ENCODE measurements at regions not wholly inside any gene's neighbourhood (a gene's known extent, or its start where the extent isn't known, plus 50 kb on each side); places are given as distances from the start of the nearest gene placed in this dataset.
"Not testable (repeated sequence)": the region's sequence is repeated elsewhere in the genome, so short reads cannot be mapped to it uniquely, and the experiment has no call there.

- DNase-seq = no peak
These were observed 76.3 kb upstream of the IGLL5 start for GRCh38 chr22:22811016-22812009.

DNA sequence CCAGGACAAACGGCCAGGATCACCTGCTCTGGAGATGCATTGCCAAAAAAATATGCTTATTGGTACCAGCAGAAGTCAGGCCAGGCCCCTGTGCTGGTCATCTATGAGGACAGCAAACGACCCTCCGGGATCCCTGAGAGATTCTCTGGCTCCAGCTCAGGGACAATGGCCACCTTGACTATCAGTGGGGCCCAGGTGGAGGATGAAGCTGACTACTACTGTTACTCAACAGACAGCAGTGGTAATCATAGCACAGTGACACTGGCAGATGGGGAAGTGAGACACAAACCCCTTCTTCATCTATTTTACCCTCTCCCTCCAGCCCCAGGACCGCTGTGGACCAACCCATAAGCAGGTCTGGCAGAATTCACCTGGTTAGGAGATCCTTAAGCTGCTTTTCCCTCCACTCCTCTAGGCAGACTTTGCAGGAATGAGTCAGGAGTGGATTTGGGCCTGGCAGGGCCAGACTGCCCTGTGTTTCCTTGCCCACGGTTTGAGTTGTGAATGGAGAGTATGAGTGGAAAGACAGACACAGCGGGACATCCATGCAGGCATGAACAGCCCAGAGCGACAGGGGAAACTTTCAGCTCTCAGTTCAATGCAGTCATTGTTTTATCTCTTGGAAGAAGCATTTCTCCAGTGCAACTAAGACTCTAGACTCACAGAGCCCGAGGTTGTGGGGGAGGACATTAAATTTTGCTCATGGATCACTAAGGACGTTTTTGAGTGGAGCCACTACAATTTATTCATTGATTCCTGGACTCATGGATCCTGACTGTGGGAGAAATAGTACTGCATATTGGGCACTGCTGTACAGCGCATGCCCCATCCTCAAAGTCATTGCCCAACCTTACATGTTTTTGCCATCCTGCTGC is 75.3 kb upstream of the IGLL5 start:
- no peak for DNase-seq

DNA sequence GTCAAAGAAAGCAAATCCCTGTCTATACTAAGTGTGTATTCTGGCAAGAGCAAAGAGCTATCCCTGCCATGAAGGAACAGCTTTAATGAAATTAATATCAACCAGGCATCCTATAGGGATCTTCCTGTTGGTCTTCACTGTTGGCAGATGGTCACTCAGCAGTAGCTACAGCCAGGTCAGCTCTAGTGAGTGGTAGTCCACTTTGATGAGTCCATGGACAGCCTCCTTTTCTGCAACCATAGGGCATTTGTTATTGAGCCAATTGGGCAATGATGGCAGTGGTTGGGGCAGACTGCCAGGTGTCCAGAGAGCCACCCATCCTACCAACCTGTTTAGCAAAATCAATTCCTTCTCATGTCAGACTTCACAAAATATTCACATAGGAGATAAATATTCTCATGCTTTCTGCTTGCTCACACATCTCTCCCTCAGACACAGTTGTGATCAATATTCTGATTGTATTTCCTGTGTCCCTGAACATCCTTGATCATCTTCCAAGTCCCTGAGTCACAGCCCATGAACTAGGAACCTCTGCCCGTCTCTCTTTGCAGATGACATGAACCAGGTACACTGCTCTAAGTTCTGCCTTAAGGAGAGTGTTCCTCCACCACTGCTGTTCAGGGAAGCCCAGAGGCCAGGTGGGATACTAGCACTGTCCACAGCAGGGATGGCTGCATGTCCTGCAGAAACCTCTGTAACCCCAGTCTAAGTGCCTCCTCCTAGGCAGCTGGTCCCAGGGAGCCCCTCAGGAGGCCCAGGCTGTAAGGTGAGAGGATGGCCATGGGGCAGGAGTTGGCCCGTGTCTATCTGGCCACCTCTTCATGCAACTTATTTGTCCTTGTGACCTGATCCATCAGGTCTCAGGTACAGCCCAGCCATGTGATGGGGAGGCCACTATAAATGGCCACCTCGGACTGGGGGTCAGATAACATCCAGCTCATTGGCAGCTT is 74.2 kb upstream of the IGLL5 start:
- no peak for DNase-seq

DNA sequence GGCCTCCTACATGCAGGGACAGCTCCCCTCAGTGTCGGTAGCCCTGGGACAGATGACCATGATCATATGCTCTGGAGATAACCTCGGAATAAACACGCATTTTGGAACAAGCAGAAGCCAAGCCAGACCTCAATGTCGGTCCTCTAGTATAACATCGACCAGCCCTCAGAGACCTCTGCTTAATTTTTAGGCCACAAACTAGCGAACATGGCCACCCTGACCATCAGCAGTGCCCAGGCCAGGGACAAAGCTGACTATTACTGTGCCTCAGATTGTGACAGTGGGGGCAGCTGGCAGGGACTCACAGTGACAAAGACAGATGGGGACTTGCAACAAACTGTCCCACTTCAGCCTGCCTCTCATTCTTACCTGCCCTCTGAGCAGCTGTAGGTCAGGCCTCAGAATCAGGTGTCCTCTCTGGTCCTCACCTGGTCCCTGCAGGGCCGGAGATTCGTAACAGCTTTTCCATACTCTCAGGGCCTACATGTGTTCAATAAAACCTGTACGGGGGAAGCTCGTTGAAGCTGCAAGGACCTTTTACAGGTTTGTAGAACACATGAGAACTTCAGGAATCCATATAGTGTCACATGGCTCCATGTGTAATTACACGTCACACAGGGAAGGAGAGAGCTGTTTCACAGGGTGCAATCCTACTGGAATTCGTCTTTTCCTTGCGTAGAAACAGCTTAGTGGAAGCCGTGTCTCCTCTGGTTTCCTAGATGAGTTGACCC is 72.8 kb upstream of the IGLL5 start:
- no peak for DNase-seq

- no peak for DNase-seq
These were observed 72.0 kb upstream of the IGLL5 start for GRCh38 chr22:22815397-22816170.

DNA sequence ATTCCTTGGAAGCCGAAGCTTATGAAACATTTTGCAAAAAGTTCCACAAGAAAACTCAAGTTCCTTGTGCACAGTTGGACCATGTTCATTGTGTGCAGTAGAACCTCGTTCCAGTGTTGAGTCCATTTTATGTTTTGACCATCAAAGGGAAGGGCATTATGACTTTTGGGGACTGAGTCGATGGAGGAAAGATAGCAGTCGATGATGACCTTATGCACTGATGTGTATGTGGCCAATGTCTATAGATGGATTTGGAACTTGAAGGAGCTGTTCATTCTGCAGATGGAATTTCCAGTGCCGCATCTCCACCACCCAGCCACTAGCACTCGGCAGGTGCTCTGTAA is 71.5 kb upstream of the IGLL5 start:
- DNase-seq = no peak

DNA sequence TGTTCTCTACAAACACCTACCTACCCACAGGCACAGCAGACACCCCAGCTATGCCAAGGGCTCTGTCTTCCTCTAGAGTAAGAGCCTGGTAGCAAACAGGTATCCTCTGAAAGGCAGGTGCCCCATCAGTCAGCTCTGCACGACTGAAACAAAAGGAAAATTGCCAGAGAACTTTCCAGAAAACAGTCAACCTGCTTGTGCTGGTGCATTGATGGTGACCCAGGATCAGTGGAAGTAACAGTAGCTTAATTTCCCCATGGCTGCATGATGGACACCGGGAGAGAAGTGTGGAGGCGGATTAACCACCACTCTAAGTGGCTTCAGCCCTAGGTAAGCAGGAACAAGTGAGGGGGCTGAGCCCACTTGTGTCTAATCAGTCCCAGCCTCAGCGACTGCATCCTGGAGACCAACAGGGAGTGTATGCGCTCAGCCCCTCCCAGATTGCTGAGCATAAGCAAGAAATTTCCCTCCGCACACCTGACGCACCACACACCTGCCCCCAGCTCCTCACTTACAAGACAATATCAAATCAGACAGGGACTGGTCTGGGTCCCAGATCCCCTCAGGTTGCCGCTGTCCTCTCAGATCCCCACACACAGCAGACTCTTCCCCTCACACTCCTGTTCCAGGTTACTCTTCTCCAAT is 70.7 kb upstream of the IGLL5 start:
- no peak for DNase-seq

GRCh38 chr22:22817468-22818201 is 70.0 kb upstream of the IGLL5 start:
- DNase-seq = no peak

DNA sequence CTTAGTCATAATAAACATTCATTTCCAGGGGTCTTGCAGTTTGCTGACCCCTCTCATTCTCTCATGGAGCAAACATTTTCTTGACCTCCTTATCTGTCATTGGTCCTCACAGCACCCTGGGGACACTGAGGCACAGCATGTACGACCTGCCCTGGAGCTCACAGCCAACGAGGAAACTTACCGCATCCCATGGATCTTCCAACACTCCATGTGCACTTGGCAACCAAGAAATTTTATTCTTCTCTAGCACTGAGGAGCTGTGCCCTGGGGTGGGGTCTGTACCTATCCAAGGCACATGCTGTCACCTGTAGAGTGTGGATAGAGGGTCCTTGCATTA is 69.4 kb upstream of the IGLL5 start:
- no peak for DNase-seq

GRCh38 chr22:22818861-22819855 is 68.5 kb upstream of the IGLL5 start:
- no peak for DNase-seq

- DNase-seq = no peak
These were observed 67.5 kb upstream of the IGLL5 start for GRCh38 chr22:22820076-22820475.

DNA sequence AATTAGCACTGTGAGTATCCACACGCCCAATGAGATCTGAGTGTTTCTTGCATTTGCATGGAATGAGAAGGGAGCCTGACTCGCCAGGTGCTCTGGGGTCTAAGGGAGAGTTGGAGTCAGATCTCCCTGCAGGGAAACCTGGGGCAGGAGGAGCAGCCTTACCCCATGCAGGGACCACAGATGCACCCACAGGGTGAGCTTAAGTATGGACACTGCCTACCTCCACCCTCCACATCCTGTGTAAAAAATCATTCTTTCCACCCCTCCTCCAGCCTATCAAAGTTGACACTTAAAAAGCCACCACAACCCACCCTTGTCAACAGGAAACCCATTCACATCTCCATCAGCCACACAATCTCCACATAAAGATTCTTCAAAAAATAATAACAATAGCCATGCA is 67.0 kb upstream of the IGLL5 start:
- no peak for DNase-seq

- no peak for DNase-seq
These were observed 66.3 kb upstream of the IGLL5 start for GRCh38 chr22:22821340-22821739.

- no peak for DNase-seq
These were observed 65.5 kb upstream of the IGLL5 start for GRCh38 chr22:22822106-22822505.

- not testable (repeated sequence) for DNase-seq
These were observed 65.1 kb upstream of the IGLL5 start for GRCh38 chr22:22822553-22822952.

DNA sequence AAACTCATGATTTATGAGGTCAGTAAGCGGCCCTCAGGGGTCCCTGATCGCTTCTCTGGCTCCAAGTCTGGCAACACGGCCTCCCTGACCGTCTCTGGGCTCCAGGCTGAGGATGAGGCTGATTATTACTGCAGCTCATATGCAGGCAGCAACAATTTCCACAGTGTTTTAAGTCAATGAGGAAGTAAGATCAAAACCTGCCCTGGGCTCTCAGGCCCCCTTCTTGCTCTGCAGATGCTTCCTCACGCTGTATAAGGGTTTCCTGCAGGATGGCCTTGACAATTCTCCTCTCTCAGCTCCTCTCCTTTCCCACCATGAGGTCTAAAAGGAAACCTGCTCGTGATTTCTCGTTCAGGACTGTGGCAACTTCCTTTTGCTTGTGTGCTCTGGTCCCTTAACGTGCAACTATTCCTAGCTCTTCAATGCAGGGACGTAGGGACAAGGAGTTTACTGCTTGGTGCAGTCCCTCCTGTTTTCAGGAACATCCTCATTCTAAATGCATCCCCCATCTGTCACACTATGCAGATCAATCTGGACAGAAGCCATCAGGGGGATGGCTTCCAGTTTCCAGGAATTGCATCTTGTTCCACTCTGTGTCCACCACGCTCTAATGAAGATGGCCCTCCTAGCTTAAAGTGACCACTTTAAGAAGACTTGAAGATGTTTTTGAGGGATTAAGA is 64.3 kb upstream of the IGLL5 start:
- no peak for DNase-seq

GRCh38 chr22:22824340-22825212 is 63.0 kb upstream of the IGLL5 start:
- no peak for DNase-seq

All from HCEC 1CT (cell line).